ENCODE measurements at regions not wholly inside any gene's neighbourhood (a gene's known extent, or its start where the extent isn't known, plus 50 kb on each side); places are given as distances from the start of the nearest gene placed in this dataset.

- DNase-seq = no peak
Measured at GRCh38 chr1:184141361-184141880, 89.9 kb downstream of the TSEN15 start.

GRCh38 chr1:184143449-184143848 is 91.9 kb downstream of the TSEN15 start:
- DNase-seq = no peak

GRCh38 chr1:184145083-184145482 is 93.6 kb downstream of the TSEN15 start:
- DNase-seq = no peak

- DNase-seq = no peak
Measured at GRCh38 chr1:184146202-184146601, 94.7 kb downstream of the TSEN15 start.

GRCh38 chr1:184150776-184151531 is 99.4 kb downstream of the TSEN15 start:
- DNase-seq = no peak

- no peak for DNase-seq
Measured at GRCh38 chr1:184152434-184152898, 100.9 kb downstream of the TSEN15 start.

GRCh38 chr1:184152974-184153373 is 101.4 kb downstream of the TSEN15 start:
- DNase-seq = no peak

- DNase-seq = no peak
Measured at GRCh38 chr1:184153731-184154130, 102.2 kb downstream of the TSEN15 start.

- DNase-seq = no peak
Measured at GRCh38 chr1:184156521-184157393, 105.2 kb downstream of the TSEN15 start.

- DNase-seq = no peak
Measured at GRCh38 chr1:184157394-184157742, 105.8 kb downstream of the TSEN15 start.

GRCh38 chr1:184158896-184159681 is 107.6 kb downstream of the TSEN15 start:
- no peak for DNase-seq

GRCh38 chr1:184160236-184160635 is 108.7 kb downstream of the TSEN15 start:
- DNase-seq = no peak

- DNase-seq = no peak
Measured at GRCh38 chr1:184161071-184161698, 109.7 kb downstream of the TSEN15 start.

- no peak for DNase-seq
Measured at GRCh38 chr1:184162281-184162680, 110.8 kb downstream of the TSEN15 start.

GRCh38 chr1:184163674-184164465 is 112.3 kb downstream of the TSEN15 start:
- no peak for DNase-seq

- DNase-seq = no peak
Measured at GRCh38 chr1:184164536-184164935, 113.0 kb downstream of the TSEN15 start.

GRCh38 chr1:184166485-184166884 is 115.0 kb downstream of the TSEN15 start:
- DNase-seq = no peak

- DNase-seq = no peak
Measured at GRCh38 chr1:184167352-184167751, 115.8 kb downstream of the TSEN15 start.

- no peak for DNase-seq
Measured at GRCh38 chr1:184170719-184171118, 119.2 kb downstream of the TSEN15 start.

- no peak for DNase-seq
Measured at GRCh38 chr1:184176058-184176457, 124.5 kb downstream of the TSEN15 start.

- no peak for DNase-seq
Measured at GRCh38 chr1:184181044-184181443, 129.5 kb downstream of the TSEN15 start.

- no peak for DNase-seq
Measured at GRCh38 chr1:184183919-184184318, 132.4 kb downstream of the TSEN15 start.
